Hematopoietic multipotent progenitor cell treated with erythropoietin and hydrocortisone succinate and interleukin-3 and kit ligand, for 15 days (in vitro differentiated cells): ENCODE measurements at regions not wholly inside any gene's neighbourhood (a gene's known extent, or its start where the extent isn't known, plus 50 kb on each side); places are given as distances from the start of the nearest gene placed in this dataset.

Source experiments
- DNase-seq: peaks from one replicate; pipeline ENCODE4 v3.0.0-alpha.2; 2015; ENCODE audit warnings: low spot score

GRCh38 chr13:79810669-79811068 is 329.7 kb downstream of the NDFIP2 start:
- DNase-seq = no peak

- DNase-seq = no peak
Observed at GRCh38 chr13:79810018-79810417, 329.1 kb downstream of the NDFIP2 start.

DNA sequence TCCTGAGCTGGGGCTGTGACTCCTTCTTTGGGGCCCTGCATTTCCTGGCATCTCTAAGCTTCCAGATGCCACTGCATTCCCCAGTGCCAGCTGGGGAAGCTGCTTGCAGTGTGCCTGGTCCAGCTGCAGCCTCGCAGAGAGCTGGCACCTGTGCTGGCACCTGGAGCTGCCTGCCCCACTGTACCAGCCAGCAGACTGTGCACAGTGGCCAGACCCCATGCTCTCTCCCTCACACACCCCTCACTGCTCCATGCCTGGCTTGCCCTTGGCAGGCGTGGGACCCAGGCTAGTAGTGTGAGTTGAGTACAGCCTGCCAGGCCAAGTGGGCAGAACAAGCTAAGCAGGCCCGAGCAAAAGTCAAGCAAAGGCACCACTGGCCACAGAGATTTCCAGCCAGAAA is 327.5 kb downstream of the NDFIP2 start:
- DNase-seq = no peak

DNA sequence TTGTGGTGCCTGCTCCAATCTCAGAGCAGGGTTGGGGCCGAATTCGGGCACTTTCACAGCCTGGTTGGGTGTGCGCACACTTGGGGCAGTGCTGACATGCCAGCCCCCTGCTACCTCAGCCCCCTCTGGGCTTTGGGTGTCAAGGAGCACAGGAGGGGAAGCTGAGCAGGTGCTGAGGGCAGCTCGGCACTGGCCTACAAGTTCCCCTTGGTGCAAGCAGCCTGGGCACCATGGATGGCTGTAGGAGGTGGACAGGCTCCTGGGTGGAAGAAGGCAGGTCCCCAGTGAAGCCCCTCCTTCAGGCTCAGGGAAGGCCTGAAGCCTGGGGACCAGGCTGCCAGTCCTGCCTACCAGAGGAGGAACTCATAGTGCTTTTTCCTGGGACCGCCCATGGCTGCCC is 326.6 kb downstream of the NDFIP2 start:
- no peak for DNase-seq

DNA sequence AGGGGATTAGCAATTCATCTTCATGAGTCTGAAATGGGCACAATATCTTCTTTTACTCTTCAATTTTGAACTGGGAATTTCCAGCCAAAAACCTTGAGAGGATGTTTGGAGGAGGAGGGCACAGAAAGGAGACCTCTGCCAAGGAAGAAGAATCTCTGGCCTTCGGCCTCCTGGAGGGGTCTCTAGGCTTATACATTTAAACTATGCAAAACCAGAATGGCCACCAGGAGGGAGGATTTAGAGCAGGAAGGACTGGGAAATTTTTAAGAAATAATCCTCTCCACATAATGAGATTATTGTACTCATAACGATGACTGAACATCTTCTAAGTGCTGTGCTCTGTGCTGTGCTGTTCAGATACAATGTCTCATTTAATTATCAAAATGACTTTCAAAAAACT is 325.9 kb downstream of the NDFIP2 start:
- DNase-seq = no peak

GRCh38 chr13:79805317-79805716 is 324.4 kb downstream of the NDFIP2 start:
- DNase-seq = no peak

GRCh38 chr13:79803989-79804388 is 323.0 kb downstream of the NDFIP2 start:
- no peak for DNase-seq

DNA sequence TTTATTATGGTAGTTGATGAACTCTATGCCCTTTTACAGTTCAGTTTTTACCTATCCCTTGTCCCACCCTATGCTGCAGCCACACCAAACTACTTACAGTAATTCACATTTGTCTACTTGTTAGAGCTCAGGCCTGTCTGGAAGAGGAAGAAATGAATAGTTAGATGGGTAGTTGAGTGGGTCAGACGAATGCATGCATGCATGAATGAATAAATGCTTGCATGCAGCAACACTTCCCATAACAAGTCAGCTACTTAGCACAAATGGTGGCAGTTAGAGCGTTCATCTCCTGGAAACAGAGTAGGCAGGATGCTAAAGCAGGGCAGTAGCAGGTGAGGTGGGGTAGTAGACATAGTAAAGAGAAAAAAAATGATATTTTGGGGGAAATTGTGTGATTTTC is 322.3 kb downstream of the NDFIP2 start:
- no peak for DNase-seq

- no peak for DNase-seq
Observed at GRCh38 chr13:79802389-79803085, 321.6 kb downstream of the NDFIP2 start.

DNA sequence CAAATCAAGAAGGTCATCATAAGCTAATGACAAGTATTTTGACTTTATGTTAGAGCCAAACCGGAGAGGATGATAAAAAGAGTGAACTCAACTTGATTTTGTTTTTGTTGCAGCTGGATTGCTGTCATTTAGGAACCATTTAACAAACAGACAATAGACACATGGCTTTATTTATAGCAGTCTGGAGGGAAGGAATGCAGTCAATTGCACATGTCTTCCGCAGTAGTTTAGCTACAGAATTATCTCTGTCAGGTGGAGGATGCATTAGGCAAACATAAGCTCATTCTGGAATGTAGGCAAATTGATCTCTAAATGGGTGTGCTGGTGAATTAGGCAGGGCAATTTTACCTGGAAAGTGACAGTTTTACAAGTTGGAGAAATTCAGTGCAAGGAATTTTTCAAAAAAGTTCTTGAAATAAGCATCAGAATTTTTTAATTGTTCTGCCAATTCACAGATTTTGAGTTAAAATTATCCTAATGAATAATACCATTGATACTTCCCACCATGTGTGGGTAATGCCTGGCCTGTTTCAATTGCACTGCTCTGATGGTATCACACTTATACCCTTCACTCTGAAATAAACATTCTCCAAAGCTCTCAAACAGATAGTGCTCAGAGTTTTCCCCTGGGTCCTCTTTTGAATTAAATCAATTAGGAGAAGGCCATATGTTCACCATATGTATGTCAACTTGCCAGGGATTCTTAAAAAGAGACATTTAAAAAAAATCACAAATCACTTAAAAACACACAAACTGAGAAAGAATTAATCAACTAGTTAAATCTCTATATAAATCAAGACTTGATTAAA is 318.3 kb downstream of the NDFIP2 start:
- DNase-seq = no peak

- no peak for DNase-seq
Observed at GRCh38 chr13:79796136-79796535, 315.2 kb downstream of the NDFIP2 start.

DNA sequence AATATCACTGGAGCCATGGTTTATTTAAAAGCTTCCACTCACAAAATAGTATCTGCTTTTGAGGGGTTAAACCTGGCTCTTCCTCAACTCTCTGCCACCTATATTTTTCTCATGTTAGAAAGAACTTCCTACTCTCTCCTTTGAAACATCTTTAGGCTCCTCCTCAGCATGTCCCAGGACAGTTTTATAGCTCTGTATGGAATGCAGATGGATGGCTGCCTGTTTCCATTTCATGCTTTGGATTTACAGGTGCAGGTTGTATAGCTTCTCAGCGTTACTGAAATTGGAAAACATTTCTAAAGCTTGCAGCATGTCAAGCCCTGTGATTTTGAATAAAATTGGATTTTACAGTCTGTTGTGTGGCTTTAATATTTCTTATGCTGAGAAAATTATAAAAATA is 314.0 kb downstream of the NDFIP2 start:
- no peak for DNase-seq

DNA sequence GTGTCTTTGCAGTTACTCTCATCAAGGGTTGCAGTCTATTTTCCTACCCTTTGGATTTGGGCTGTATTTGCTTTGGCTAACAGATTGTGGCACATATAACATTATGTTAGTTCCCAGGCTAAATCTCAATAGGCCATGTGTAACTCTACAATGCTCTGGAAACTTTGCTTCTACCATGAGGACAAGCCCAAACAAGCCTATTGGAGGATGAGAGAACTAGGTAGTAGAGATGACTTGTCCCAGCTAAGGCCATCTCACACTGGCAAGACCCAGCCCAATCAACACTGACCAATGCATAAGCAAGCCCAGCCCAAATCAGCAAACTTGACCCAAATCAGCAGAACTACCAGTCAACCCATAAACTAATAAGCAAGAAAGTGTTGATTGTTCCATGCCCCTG is 311.8 kb downstream of the NDFIP2 start:
- no peak for DNase-seq

GRCh38 chr13:79791471-79792042 is 310.6 kb downstream of the NDFIP2 start:
- DNase-seq = no peak

GRCh38 chr13:79786176-79786575 is 305.2 kb downstream of the NDFIP2 start:
- no peak for DNase-seq

- no peak for DNase-seq
Observed at GRCh38 chr13:79782541-79783205, 301.7 kb downstream of the NDFIP2 start.

GRCh38 chr13:79781829-79782540 is 301.0 kb downstream of the NDFIP2 start:
- DNase-seq = no peak

- no peak for DNase-seq
Observed at GRCh38 chr13:79780240-79780639, 299.3 kb downstream of the NDFIP2 start.

DNA sequence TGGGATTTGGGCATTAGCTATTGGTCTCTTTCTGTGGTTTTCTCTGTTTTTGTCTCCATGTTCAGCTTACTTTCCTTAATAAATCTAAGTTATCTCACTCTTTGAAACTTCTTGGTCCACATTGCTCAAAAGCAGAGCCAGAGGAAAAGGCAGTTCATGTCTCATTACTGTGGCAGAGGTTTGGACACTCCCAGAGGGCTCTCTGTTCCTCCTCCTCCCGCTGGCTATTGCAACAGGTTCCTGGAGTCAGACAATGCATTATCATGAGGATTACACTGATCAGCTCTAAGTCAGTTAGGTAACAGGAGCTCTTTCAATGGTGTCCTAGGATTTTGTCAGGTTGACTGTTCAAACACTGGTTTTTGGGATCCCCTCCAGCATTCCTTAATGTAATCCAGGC is 298.8 kb downstream of the NDFIP2 start:
- DNase-seq = no peak

DNA sequence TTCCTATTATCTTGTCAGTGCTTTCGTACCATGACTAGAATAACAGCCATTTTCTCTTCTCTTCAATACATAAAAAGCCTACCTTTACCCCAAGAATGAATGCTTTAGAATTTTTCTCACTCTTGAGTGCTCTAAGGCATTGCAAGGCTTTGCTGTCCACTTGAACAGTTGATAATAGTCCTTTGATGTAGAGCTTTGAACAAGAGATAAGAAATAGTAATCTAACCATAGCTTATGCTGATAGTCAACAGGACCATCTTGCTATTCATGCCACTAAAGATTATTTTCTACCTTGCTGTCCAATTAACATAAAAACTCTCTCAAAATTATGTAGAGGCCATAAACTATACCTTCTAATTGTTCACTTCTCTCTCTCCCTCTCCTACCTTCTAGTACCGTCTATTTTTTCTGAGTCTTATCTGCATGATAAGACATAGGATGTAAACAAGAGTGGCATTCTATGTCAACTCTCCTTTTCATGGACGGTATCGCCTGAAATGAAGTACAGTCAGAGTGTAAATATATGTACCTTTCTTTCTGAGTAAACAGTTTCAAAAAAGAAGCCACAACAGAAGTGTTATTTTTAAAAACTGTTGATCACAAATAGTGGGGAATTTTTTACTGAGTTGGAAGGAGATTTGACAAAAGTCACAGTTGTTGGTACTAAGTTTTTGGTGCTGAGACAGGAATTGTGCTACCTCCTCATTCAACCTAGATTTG is 297.9 kb downstream of the NDFIP2 start:
- DNase-seq = no peak

- DNase-seq = no peak
Observed at GRCh38 chr13:79777504-79777903, 296.5 kb downstream of the NDFIP2 start.
